HG03378 (cell line): ENCODE measurements at regions not wholly inside any gene's neighbourhood (a gene's known extent, or its start where the extent isn't known, plus 50 kb on each side); places are given as distances from the start of the nearest gene placed in this dataset.
"Not testable (repeated sequence)": the region's sequence is repeated elsewhere in the genome, so short reads cannot be mapped to it uniquely, and the experiment has no call there.

Experiments
- ATAC-seq: cut with Tn5 transposase; IDR thresholded peaks from one replicate; pipeline ENCODE4 v1.9.1; 2021; ENCODE audit warnings: mild to moderate bottlenecking, moderate library complexity; ENCODE audit not compliant: unreplicated experiment

DNA sequence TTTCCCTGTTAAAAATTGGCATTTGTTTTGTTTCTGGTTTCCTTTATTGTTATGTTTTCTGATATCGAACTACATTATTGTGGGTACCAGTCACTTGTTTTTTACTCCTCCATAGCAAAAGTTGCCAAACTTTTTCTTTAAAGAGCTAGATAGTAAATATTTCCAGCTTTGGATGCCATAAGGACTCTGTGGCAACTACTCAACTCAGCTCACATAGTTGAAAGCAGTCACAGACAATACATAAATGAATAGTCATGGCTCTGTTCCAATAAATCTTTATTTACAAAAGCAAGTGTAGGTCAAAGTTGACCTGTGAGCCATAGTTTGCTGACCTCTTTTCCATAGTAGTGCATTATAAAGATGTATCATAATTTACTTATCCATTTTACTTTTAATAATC is 305.0 kb downstream of the RASEF start:
- no peak for ATAC-seq

DNA sequence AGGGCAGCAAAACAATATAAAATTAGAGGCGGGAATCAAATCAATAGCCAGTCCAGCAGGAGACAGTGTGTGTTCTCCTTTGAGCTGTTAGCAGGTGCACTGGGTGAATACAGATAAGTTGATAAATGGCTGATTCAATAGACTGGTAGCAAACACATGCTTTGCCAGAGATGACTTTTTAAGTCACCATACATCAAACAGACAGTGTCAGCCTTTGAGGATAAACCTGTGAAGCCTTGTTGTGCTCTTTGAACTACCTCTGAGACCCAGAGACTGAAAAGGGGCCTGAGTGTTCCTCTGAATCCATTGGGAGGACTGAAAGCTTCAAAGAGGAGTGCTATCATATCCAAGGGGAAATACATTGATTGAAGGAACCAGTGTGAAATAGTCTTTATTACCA is 301.9 kb downstream of the RASEF start:
- no peak for ATAC-seq

DNA sequence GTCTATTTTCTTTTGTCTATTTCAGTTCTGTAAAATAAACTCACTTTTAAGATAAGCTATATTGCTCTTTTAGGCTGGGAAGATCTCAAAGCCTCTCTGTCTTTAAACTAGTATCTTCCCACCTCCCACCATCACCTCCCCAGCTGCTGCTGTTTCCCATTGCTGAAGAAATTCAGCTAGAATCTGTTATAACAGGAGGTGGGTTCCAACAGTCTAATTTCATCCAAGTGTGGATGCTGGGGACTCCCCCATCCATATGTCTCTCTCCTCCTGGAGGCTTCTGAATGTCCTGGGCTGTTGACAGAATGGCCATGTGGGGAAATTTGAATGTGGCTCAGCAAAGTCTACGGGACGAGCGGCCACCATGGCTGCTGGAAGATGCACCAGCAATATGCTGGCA is 301.0 kb downstream of the RASEF start:
- no peak for ATAC-seq

DNA sequence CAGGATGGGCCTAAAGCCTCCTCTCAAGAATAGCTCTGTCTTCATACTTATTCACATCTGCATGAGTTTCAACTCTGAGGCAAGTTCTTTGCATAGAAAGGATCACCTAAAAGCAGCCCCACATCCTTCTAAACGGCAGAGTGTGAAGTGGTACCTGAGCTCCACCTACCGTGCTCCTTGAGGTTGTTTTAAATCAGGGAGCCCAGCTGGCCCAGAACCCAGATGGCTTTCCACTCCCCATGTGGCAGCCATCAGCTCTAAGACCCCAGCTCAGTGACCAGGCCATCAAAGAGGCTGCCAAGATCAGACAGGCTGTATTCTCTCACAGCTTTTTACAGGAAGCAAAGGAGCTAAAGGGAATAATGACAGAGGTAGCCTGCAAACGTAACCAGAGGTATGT is 299.3 kb downstream of the RASEF start:
- no peak for ATAC-seq

DNA sequence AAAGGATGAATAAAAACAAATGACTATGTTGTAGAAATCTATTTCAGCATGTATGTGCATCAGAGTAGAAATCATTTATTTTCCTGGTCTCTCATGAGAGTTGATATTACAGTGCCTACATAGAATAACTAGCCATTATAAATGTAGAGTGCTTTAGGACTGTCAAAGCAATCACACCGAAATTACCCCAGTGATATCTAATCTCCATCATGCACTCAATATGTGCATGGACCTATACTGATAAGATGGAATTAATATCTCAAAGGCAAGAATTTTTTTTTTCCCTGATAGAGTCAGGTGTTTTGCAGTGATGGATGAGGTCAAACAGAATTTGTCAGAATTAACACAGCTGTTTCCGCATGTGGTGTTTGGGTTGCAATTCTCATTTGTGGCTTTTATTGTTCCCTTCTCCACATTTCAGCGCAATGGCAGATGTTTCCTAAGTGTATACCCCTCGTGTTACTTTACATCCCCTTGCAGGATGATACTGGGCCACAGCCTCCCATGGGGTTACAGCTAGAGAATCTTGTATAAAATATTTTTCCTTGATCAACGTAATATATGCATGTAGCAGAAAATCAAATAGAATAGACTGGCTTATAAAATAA is 298.8 kb downstream of the RASEF start:
- no peak for ATAC-seq

DNA sequence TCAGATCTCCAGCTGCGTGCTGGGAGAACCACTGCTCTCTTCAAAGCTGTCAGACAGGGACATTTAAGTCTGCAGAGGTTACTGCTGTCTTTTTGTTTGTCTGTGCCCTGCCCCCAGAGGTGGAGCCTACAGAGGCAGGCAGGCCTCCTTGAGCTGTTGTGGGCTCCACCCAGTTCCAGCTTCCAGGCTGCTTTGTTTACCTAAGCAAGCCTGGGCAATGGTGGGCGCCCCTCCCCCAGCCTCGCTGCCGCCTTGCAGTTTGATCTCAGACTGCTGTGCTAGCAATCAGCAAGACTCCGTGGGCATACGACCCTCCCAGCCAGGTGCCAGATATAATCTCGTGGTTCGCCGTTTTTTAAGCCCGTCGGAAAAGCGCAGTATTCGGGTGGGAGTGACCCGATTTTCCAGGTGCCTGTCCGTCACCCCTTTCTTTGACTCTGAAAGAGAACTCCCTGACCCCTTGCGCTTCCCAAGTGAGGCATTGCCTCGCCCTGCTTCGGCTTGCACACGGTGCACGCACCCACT is 288.2 kb downstream of the RASEF start:
- not testable (repeated sequence) for ATAC-seq

DNA sequence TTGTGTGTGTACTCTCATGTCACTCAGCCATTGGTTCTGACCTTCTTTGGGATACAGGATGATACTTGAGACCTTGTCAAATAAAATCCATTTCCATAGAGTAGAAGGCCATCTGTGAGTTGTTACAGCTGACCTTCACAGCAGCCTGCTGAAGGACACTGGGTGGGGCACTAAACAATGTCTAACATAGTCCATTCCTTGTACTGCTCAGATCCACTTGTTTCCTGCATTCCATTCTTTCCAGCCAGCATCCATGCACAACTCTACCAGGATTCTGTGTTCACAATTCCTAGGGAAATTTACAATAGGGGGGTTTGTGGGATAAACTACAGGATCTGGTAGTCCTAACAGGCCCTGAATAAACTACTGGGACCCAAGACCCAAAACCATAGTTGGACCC is 286.4 kb downstream of the RASEF start:
- ATAC-seq = no peak

DNA sequence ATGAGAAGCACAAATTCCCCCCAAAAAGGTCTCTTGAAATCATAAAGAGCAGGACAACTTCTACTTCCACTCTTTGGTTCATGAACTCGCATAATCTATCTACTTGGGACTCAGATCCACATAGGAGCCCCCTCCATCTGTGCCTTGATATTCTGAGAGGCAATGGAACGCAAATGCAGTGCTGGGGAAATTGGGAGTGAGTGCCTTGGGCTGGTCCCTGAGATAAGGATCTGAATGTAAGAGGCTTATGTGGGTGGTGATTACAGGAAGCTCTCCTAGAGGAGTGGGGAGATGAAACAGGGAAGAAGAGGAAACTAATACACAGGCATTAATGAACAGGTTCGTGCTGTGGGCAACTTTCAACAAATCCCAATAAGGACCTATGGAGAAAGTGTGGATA is 285.6 kb downstream of the RASEF start:
- ATAC-seq = no peak

DNA sequence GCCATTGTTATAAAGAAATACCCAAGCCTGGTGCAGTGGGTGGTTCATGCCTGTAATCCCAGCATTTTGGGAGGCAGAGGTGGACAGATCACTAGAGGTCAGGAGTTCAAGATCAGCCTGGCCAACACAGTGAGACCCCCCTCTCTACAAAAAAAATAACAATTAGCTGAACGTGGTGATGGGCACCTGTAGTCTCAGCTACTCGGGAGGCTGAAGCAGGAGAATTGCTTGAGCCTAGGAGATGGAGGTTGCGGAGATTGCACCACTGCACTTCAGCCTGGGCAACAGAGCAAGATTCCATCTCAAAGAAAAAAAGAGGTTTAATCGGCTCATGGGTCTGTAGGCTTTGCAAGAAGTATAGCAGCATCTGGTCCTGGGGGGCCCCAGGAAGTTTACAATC is 284.0 kb downstream of the RASEF start:
- ATAC-seq = not testable (repeated sequence)

DNA sequence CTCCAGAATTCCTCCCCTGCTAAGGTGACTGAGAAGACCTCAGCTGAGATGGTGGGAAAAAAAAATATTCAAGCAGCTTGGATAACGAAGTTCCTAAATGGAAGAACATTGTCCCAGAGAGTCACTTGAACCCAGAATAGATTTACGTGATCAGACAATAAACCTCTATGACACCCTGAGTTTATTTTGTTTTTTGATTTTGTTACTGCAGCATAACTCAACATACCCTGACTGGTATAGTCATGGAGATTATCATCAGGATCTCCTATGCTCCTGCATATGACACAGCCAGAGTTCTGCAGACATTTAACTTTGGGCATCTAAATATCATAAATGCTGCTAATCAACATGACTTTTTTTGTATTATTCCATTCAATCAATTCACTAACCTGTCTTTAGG is 282.9 kb downstream of the RASEF start:
- no peak for ATAC-seq

DNA sequence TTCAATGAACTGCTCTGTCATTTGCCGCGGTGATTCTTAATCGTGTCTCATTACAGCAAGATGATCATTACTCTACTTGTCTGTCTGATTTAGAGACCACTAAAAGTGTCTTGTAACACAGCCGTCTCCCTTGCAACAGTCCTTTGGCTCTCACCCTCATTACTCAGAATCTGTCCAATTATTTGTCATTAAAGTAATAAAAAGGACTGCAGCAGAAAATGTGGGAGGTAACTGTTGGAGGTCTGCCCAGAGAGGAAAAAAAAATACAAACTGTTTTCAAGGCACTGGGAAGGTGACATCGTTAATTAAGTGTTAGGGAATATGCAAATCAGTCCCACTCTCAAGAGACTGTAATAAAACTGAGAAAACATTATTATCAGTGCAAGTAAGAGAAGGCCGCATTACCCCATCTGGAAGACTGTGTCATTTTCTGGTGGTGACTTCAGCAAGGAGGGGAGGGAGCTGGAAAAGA is 281.0 kb downstream of the RASEF start:
- no peak for ATAC-seq

DNA sequence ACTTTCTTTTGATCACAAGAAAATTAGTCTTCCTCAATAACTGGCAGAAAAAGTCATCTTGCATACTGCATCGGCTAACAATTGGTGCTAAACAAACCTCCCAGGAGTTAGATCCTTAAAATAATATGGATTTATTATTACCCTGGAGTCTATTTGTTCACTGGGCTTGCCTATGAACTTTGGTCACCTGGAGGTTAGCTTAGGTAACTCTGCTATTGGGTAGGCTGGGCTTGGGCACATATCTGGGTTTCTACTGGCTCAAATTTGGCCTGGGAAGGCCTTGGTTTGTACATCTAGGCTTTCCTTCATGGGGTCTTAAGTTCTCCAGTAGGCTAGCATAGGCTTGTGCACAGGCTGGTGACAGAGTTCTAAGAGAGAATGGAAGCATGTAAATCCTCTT is 279.9 kb downstream of the RASEF start:
- ATAC-seq = no peak

DNA sequence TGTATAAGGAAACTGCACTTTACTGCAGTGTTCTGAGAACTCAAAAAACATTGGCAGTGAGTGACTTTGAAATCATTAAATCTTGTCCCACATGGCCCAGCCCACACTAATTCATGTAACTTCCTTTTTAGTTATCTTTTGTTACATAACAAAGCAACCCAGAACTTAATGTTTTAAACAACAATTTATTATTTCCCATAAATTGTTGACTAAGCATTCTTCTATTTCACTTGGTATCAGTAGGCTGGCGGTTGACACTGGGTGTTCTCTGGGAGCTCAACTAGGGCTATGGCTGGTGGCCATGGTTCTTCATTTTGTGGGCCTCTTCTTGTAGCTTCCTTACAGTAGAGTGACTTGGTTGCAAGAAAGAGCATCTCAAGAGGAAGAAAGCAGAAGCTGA is 278.4 kb downstream of the RASEF start:
- no peak for ATAC-seq

DNA sequence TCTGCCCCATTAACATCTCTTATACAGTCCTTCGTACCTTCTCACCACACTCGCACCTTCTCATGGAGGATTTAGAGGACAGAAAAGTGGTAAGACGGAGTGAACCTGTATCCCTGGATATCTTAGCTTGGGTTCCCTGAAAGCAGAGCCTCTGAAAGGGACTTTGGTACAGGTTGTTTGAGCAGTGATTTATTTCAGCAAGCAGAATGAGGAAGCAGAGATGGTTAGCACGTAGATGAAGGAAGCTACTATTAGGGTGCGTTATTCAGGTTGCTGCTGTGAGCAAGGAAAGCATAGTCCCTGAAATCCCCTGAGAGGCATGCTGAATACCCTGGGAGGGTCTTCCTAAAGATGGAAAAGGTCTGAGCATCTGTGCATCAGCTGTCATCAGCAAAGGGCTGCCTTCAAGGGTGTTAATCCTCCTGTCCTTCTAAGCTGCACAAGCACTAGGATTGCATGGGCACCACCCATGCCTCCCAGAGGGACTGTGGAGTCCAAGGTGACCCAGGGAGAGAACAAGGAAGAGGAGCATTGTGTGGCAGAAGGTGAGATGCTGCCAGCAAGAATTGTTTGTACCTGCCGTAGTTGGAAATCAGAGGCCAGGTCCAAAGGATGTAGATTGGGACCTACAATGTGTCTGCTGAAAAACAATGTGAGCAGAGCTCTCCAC is 273.7 kb downstream of the RASEF start:
- no peak for ATAC-seq

DNA sequence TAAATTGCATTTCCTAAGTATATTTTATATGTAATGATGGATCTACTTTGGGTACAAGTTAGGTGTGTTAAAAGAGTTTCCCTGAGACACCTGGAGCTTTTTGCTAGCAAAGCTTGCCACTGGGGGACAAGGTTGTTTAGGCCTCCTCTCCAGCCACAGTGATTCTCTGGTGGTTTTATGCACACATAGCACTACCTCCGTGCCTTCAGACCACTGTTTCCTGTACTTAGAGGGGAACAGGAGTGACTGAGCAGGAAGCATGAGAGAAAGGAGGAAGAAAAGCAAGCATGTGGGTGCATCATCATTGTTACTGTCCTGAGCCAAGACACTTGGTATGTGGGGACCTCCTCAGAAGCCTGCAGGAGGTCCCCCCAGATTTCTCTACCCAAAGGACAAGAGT is 272.1 kb downstream of the RASEF start:
- ATAC-seq = no peak

DNA sequence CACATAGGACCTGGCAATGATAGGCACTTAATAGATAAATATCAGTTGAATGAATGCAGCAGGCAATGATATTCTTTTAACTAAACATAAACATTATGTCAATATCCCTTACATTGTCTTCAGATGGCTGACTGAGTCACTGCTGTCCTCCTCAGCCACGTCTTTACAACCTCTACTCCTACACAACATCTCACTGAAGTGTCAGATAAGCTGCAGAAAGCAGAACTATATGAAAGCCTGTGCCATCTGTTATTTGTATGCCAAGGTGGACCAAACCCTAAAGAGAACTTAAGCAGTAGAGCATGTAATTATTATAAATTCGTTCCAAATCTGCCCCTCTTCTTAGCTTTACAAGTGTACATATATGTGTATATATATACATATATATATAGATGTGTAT is 271.2 kb downstream of the RASEF start:
- no peak for ATAC-seq

DNA sequence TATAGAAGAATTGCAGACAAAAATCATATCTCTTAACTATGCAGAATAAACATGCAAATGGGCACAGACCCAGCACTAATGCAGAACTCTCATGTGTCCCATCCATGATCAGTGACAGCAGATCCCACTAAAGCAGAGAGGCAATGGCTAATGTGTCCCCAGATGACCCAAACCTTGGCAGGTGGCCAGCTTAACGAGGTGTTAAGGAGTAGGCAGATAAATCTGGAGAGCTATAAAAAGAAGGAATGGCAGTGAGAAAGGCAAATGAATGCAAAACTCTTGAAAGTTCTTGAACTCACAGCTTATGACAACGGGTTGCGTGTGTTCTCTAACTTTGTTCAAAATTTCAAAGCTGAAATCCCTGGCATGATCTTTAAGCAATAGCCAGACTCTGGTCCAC is 265.4 kb downstream of the RASEF start:
- no peak for ATAC-seq

DNA sequence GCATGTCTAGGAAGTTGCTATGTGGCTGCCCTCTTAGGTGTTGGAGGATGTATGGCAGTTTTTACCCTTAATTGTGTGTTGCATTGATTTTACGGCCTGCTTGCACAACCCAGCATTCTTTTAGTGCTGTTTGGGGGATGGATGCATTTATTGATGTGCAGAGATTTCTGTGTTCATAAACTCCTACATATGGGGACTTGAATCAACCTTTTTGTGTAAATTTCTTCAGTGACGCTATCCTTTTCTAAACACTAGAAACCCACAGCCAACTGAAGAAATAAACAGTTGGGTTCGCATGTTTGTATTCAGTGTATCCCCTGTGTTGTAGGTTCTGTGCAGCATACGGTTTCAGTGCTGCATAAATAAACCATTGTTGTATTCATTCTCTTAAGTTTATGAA is 263.7 kb downstream of the RASEF start:
- ATAC-seq = no peak

DNA sequence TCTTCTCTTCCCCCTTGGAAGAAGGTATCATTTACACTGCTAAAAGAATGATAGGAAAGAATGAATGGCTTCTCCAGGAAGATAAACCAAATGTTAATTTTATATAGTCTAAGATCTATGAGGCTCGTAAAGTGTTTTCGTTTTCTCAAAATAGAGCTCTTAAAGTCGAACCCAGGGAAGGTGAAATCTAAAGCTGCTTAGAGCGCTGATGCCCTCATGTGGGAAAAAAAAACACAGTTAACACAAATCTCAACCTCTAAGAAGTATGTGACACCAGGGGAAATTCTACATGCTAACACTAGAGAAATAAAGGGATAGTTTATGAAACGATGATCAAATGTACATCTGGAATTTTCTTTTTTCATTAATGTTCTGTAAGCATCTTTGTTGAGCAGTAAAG is 257.9 kb downstream of the RASEF start:
- ATAC-seq = no peak

DNA sequence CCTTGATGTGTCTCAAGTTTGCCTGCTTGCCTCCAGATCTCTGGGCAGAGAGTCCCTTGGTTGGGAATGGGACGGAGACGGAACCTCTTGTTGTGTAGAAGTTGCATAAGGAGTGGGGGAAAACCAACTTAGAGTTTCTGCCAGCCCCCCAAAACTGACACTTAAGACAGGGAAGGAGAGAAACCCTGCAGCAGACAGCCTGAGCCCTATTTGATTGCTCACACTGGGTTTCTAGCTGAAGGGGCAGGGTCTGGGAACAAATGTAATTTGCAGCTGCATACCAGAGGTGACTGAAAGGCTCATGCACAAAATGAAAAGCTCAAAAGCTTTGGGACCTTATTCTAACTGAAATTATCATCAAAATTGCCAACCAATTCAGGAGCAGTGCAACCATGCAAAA is 254.5 kb downstream of the RASEF start:
- ATAC-seq = no peak

DNA sequence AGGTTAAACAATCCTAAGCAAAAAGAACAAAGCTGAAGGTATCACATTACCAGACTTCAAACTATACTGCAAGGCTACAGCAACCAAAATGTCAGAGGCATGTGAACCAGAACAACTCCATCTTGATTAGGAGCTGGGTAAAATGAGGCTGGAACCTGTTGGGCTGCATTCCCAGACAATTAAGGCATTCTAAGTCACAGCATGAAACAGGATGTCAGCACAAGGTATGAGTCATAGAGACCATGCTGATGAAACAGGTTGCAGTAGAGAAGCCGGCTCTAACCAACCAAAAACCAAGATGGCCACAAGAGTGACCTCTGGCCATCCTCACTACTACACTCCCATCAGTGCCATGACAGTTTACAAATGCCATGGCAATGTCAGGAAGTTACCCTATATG is 252.0 kb downstream of the RASEF start:
- ATAC-seq = no peak

DNA sequence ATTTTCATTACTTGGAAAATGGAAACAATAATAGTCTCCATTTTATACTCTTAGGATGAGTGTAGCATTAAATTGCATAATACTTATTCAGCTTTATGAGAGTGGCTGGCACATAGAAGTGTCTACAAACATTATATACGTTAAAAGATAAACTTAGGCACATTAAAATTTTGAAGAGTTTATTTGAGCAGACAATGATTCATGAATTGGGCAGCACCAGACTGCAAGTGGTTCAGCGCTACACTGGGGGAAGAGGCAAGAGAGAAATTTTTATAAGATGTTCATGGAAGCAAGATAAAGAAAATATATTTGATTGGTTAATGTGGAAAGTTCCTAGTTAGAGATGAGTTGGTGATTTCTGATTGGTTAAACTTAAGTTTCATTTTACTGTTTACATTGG is 243.7 kb downstream of the RASEF start:
- ATAC-seq = no peak

DNA sequence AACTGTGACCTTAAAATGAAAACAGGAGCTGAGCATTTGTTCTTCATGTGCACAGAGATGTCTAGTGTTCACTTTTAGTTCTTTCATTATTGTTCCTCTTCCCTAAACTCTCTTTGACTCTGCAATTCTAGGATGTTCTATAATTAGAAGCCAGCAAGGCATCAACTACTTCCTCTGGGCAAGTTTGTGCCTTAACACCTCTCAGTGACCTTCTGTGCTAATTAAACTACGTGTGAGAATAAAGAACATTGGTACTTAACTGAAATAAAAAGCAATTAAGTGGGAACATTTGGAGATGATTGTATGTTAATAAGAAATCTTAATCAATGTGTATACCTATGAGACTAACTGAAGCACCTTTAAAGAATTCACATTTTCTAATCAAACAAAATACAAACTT is 242.8 kb downstream of the RASEF start:
- ATAC-seq = no peak
